ENCODE measurements at regions not wholly inside any gene's neighbourhood (a gene's known extent, or its start where the extent isn't known, plus 50 kb on each side); places are given as distances from the start of the nearest gene placed in this dataset.
A peak's percentile ranks its signal among the peaks of the same experiment; 100 is the strongest.
"Not testable (repeated sequence)": the region's sequence is repeated elsewhere in the genome, so short reads cannot be mapped to it uniquely, and the experiment has no call there.

GRCh38 chr4:98828801-98829200, 100.1 kb downstream of the EIF4E start:
- DNase-seq (ENCODE audit: low spot score), result no peak

- DNase-seq (ENCODE audit: low spot score), result no peak
Observed at GRCh38 chr4:98827661-98828060, 101.3 kb downstream of the EIF4E start.

- no peak for DNase-seq (ENCODE audit: low spot score)
Observed at GRCh38 chr4:98822144-98822543, 106.8 kb downstream of the EIF4E start.

GRCh38 chr4:98818116-98818515, 110.8 kb downstream of the EIF4E start:
- not testable (repeated sequence) for DNase-seq (ENCODE audit: low spot score)

- no peak for DNase-seq (ENCODE audit: low spot score)
Observed at GRCh38 chr4:98816816-98817215, 112.1 kb downstream of the EIF4E start.

DNA sequence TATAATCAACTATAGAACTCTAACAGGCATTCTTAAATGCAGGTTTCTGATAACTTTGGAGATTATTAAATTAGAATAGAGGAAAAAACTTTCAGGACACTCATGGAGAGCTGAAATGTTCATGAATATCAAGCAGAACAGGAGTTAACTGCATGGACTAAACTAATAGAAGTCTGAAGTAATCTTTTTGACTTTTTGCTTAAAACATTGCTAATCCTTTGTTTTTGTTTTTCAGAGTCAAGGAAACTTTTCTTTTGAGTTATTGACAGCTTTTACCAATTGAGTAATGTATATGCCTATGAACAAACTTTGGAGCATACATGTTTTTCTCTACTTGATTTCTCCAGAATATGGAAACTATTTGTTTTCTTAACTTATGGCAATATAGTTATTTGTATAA, 112.5 kb downstream of the EIF4E start:
- no peak for DNase-seq (ENCODE audit: low spot score)

DNA sequence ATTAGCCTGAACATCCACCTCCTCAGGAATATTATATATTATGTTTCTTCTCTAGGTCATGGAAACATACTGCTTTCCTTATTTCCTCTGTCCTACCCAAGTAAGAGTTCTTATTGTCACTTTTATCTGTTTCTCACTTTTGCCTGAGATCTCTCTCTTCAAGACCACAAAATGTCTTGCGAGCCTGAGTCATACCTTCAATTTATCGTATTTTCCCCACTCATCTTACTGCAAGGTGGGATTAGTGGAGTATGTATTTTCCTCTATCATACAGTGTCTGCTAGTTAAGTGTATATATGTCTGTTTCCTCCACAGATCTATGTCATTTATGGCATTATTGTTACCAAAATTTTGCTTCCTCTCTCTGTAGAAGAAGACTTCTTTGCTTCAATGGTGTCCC, 124.5 kb downstream of the EIF4E start:
- no peak for DNase-seq (ENCODE audit: low spot score)

- no peak for DNase-seq (ENCODE audit: low spot score)
Observed at GRCh38 chr4:98803251-98803650, 125.7 kb downstream of the EIF4E start.

DNA sequence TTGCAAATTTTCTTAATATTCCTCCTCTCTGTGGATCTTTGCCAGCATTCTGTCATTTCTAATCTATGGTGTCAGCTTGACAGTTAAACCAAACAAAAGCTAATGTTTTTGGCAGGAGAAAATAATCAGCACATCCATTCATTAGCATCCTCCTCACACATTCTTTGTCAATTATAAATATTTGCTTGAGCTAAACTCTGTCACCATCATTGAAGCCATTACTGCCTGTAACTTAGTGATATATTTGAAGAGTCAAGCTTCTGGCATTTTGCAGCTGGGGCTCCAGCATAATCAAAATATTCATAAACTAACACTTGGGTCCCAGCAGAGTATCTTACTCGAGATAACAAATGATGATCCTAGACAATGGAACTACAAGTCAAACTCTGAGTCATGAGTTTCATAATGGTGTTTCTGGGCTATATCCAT, 126.1 kb downstream of the EIF4E start:
- DNase-seq (ENCODE audit: low spot score), result no peak

- DNase-seq (ENCODE audit: low spot score), result no peak
Observed at GRCh38 chr4:98801259-98801725, 127.6 kb downstream of the EIF4E start.

DNA sequence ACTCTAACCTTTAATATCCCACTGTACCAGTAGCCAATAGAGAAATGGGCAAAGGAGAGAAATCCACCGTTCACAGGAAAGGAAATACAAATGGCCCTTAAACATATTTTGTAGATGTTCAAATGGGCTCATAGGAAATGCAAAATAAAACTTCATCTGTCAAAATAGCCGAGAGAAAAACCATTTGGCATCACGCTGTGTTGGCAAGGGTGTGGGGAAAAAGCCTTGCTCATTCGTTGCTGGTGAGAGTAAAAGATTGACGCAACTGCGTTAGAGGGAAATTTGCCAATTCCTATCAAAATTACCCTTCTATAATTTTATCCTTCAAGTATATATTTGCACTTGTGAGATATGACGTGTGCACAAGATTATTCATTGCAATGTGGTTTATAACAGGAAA, 131.9 kb downstream of the EIF4E start:
- DNase-seq (ENCODE audit: low spot score), result no peak

GRCh38 chr4:98794565-98795205, 134.2 kb downstream of the EIF4E start:
- DNase-seq (ENCODE audit: low spot score), result no peak

- no peak for DNase-seq (ENCODE audit: low spot score)
Observed at GRCh38 chr4:98793658-98794057, 135.2 kb upstream of the TSPAN5 start.

DNA sequence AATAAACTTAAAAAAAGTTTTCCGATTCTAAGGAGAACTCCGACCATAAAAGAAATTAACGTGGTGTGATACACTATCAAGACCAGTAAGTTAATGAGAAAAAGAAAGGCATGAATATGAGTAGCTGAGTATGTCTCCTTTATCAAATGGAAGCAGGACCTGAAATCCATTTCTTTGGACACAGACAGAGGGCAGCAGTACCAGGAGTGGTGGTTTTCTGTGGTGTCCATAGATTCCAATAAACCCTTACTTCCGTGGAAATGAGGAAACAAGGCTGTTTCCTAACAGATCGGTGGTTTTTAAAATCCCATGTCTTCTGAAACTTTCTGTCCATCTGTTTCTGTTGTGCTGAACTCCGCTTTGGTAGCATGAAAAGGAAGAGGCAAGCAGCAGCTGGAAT, 128.5 kb upstream of the TSPAN5 start:
- DNase-seq (ENCODE audit: low spot score), result peak; percentile 1

GRCh38 chr4:98784947-98785706, 126.7 kb upstream of the TSPAN5 start:
- no peak for DNase-seq (ENCODE audit: low spot score)

- no peak for DNase-seq (ENCODE audit: low spot score)
Observed at GRCh38 chr4:98781641-98782357, 123.4 kb upstream of the TSPAN5 start.

DNA sequence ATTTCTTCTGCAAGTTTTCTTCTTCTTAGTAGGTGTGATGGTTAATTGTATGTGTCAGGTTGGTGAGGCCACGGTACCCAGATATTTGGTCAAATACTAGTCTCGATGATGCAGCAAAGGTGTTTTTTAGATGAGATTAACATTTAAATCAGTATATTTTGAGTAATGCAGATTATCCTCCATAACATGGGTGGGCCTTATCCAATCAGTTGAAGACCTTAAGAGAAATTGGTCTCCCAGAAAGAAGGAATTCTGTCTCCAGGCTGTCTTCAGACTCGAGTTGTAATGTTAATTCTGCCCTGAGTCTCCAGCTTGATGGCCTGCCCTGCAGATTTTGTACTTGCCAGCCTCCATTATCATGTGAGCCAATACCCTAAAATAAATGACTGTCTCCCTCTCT, 122.5 kb upstream of the TSPAN5 start:
- no peak for DNase-seq (ENCODE audit: low spot score)

DNA sequence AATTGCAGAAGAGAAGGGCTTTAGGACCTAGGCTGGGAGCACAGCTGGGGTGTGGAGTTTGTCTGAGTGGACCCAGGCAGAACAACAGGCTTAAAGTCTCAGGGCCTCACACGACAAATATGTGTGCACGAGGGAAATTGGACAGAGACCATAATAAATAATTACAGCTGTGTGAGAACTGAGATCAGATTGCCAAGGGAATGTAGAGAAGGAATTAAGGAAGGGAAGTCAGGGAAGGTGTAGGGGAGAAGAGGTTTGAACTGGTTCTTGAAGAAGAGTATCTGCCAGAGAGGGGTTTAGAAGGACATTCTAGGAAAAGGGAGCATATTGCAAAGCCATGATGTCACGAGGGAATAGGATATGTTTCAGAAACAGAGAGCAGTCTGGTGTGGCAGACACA, 120.7 kb upstream of the TSPAN5 start:
- DNase-seq (ENCODE audit: low spot score), result no peak

DNA sequence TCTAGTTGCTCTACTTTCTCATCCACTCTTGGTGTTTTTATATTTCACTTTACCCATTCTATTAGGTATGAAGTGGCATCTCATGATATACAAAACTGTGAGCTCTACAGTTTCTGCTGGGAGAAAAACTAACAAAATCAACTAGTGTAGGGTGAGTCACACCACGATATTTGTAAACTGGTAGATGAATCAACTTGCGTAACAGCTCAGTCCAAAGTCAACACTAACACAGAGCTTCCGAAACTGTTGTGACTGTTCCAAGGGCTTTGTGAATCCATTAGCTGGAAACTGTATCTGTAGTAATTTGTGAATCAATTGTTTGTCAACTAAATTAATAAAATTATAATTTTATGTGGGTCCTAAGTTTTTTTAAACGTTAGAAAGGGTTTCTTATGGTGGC, 119.8 kb upstream of the TSPAN5 start:
- no peak for DNase-seq (ENCODE audit: low spot score)

- DNase-seq (ENCODE audit: low spot score), result no peak
Observed at GRCh38 chr4:98775672-98776071, 117.3 kb upstream of the TSPAN5 start.

DNA sequence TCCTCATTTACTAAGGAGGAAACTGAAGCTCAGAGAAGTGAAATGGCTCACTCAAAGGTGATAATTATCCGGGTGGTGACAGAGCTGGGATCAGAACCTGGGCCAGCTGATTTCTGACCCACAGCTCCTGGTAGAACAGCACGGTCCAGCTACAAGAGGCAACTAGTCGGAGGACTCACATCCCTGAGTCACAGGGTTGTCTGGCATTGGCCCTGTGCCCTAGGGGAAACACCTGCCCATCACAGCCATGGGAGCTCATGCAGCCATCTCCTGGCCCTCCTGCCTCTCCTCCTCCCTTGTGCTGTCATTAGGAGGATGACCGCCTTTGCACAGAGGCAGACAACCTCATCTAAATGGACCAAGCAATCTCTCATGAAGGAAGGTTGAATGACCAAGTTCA, 115.2 kb upstream of the TSPAN5 start:
- no peak for DNase-seq (ENCODE audit: low spot score)

GRCh38 chr4:98771959-98772632, 113.7 kb upstream of the TSPAN5 start:
- no peak for DNase-seq (ENCODE audit: low spot score)

- no peak for DNase-seq (ENCODE audit: low spot score)
Observed at GRCh38 chr4:98765771-98766170, 107.4 kb upstream of the TSPAN5 start.

All from kidney capillary endothelial cell (primary cell).